Liver (tissue), 8 donors: ENCODE measurements at regions not wholly inside any gene's neighbourhood (a gene's known extent, or its start where the extent isn't known, plus 50 kb on each side); places are given as distances from the start of the nearest gene placed in this dataset.

Experiments
- DNase-seq: peaks from one replicate; pipeline ENCODE4 v3.0.0-alpha.2; 2017; ENCODE audit warnings: low spot score
- H3K27ac ChIP-seq, 2 donors: one replicate each; pipeline ENCODE4 v1.7.0; 2013; ENCODE audit warnings: inconsistent platforms in 2 of 2, low read length in 2 of 2, control low read depth in 1 of 2, low read depth in 1 of 2, mild to moderate bottlenecking in 1 of 2
- H3K27me3 ChIP-seq, 4 donors: one replicate each; pipeline versions ENCODE4 v1.6.1 to v1.7.0; 2013; ENCODE audit warnings: low read length in 3 of 4, inconsistent platforms in 1 of 4, mild to moderate bottlenecking in 1 of 4, moderate library complexity in 1 of 4; ENCODE audit not compliant: control insufficient read depth in 4 of 4, insufficient read depth in 4 of 4
- H3K36me3 ChIP-seq, 4 donors: one replicate each; pipeline versions ENCODE4 v1.6.1 to v1.7.0; 2013; ENCODE audit warnings: low read length in 3 of 4, mild to moderate bottlenecking in 3 of 4, low read depth in 1 of 4, moderate library complexity in 1 of 4; ENCODE audit not compliant: control insufficient read depth in 4 of 4, insufficient read depth in 3 of 4
- H3K4me1 ChIP-seq, 4 donors: one replicate each; pipeline versions ENCODE4 v1.6.1 to v1.7.0; 2013; ENCODE audit warnings: low read length in 3 of 4, mild to moderate bottlenecking in 3 of 4, moderate library complexity in 1 of 4; ENCODE audit not compliant: control insufficient read depth in 4 of 4, insufficient read depth in 4 of 4
- H3K4me3 ChIP-seq, 3 donors: one replicate each; pipeline versions ENCODE4 v1.6.1 to v1.7.0; 2013; ENCODE audit warnings: low read length in 3 of 3, control low read depth in 1 of 3, low read depth in 1 of 3, mild to moderate bottlenecking in 1 of 3
- H3K9ac ChIP-seq, 2 donors: one replicate each; pipeline ENCODE4 v1.7.0; 2013; ENCODE audit warnings: low read length in 2 of 2, mild to moderate bottlenecking in 2 of 2, moderate library complexity in 2 of 2, control low read depth in 1 of 2, low read depth in 1 of 2
- H3K9me3 ChIP-seq, 4 donors: one replicate each; pipeline versions ENCODE4 v1.6.1 to v1.7.0; 2013; ENCODE audit warnings: low read length in 3 of 4; ENCODE audit not compliant: control insufficient read depth in 4 of 4
- EGR1 ChIP-seq, 2 donors: IDR thresholded peaks; 2 replicates each; pipeline ENCODE4 v1.6.1; 2016 to 2018; ENCODE audit warnings: antibody characterized with exemption in 2 of 2, low read depth in 2 of 2
- FOXA1 ChIP-seq: IDR thresholded peaks from 2 replicates; pipeline ENCODE4 v1.6.1; 2016; ENCODE audit warnings: antibody characterized with exemption
- FOXA2 ChIP-seq: IDR thresholded peaks from 2 replicates; pipeline ENCODE4 v1.6.1; 2016; ENCODE audit warnings: antibody characterized with exemption
- GABPA ChIP-seq, 2 donors: IDR thresholded peaks in 1 of 2; conservative IDR thresholded peaks in 1 of 2; 2 replicates each; pipeline ENCODE4 v1.6.1; 2016; ENCODE audit warnings: antibody characterized with exemption in 2 of 2, mild to moderate bottlenecking in 1 of 2, moderate library complexity in 1 of 2
- HNF4A ChIP-seq, 2 donors: conservative IDR thresholded peaks; 2 replicates each; pipeline ENCODE4 v1.6.1; 2016; ENCODE audit warnings: antibody characterized with exemption in 2 of 2, mild to moderate bottlenecking in 2 of 2
- HNF4G ChIP-seq: IDR thresholded peaks from 2 replicates; pipeline ENCODE4 v1.6.1; 2016; ENCODE audit warnings: antibody characterized with exemption
- JUND ChIP-seq, 2 donors: IDR thresholded peaks; 2 replicates each; pipeline ENCODE4 v1.6.1; 2016; ENCODE audit warnings: antibody characterized with exemption in 2 of 2
- MAX ChIP-seq: IDR thresholded peaks from 2 replicates; pipeline ENCODE4 v1.6.1; 2016; ENCODE audit warnings: antibody characterized with exemption
- NR2F2 ChIP-seq: IDR thresholded peaks from 2 replicates; pipeline ENCODE4 v1.6.1; 2016; ENCODE audit warnings: antibody characterized with exemption
- RAD21 ChIP-seq, 2 donors: IDR thresholded peaks; 2 replicates each; pipeline ENCODE4 v1.6.1; 2016; ENCODE audit warnings: antibody characterized with exemption in 2 of 2, mild to moderate bottlenecking in 2 of 2
- TAF1 ChIP-seq: conservative IDR thresholded peaks from 2 replicates; pipeline ENCODE4 v1.6.1; 2016; ENCODE audit warnings: antibody characterized with exemption, mild to moderate bottlenecking
- YY1 ChIP-seq: IDR thresholded peaks from 2 replicates; pipeline ENCODE4 v1.6.1; 2016; ENCODE audit warnings: antibody characterized with exemption, mild to moderate bottlenecking
- WGBS: extraction: QIAGEN DNeasy Blood & Tissue Kit; methylation state at CpG from one replicate; pipeline ENCODE4 v1.1.7; 2013; 5-methylcytosine and 5-hydroxymethylcytosine counted together
- TF ChIP-seq, protein P1 (sequence below): IDR thresholded peaks from 2 replicates; pipeline ENCODE4 v1.6.1; 2016; ENCODE audit warnings: antibody characterized with exemption
- TF ChIP-seq, protein P2 (sequence below): fragments of 150-350 bp; IDR thresholded peaks from 2 replicates; pipeline ENCODE4 v1.5.1; 2017; ENCODE audit warnings: improper control_type of control experiment, low read depth, low read length; ENCODE audit not compliant: missing input control
- donor health status: healthy.
- donor health status: healthy.
- donor health status: healthy.
- donor health status: healthy.
- donor health status: healthy.

DNA sequence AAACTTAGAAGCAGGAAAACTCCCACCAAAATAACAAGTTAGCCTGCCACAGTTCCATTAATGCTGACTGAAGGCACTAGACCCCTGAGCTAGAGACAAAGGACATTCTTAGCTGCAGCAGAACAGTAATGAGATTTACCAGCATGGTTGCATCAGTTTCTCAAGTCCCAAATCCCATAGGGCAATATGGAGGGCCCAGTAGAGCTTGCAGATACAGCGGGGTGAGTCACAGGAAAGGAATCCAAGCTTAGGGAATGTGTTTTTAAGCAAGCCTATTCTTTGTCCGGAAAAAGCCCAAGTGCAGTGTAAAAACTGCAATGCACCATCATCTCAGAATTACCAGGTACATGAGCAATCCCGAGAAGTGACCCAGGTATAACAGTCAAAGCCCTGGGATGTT is 51.3 kb upstream of the EXOC1L start:
- Histone ChIP-seq H3K4me1 (no peaks in the 10 kb centered on the region), H3K27ac (no peak overlapping the region), H3K9ac (no peak overlapping the region), H3K4me3 (no peak overlapping the region), H3K9me3 (no peaks in the 10 kb centered on the region), H3K27me3 (no peaks in the 10 kb centered on the region), H3K36me3 (no peaks in the 10 kb centered on the region)
- WGBS, result 84% methylated on average over 3 of the region's 3 CpGs
- TF ChIP-seq, protein P1, sequence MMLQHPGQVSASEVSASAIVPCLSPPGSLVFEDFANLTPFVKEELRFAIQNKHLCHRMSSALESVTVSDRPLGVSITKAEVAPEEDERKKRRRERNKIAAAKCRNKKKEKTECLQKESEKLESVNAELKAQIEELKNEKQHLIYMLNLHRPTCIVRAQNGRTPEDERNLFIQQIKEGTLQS, result no peak
- TF ChIP-seq, protein P2, sequence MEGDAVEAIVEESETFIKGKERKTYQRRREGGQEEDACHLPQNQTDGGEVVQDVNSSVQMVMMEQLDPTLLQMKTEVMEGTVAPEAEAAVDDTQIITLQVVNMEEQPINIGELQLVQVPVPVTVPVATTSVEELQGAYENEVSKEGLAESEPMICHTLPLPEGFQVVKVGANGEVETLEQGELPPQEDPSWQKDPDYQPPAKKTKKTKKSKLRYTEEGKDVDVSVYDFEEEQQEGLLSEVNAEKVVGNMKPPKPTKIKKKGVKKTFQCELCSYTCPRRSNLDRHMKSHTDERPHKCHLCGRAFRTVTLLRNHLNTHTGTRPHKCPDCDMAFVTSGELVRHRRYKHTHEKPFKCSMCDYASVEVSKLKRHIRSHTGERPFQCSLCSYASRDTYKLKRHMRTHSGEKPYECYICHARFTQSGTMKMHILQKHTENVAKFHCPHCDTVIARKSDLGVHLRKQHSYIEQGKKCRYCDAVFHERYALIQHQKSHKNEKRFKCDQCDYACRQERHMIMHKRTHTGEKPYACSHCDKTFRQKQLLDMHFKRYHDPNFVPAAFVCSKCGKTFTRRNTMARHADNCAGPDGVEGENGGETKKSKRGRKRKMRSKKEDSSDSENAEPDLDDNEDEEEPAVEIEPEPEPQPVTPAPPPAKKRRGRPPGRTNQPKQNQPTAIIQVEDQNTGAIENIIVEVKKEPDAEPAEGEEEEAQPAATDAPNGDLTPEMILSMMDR, result no peak
- no peak for TF ChIP-seq HNF4G
- no peak for TF ChIP-seq EGR1 (IDR thresholded peaks at IDR 0.05; ENCODE audit: low read depth in 2 of 2)
- no peak for TF ChIP-seq GABPA (IDR thresholded peaks at IDR 0.05 in 1 of 2, conservative IDR thresholded peaks at IDR 0.05 in 1 of 2)
- TF ChIP-seq NR2F2, result no peak
- TF ChIP-seq HNF4A (conservative IDR thresholded peaks at IDR 0.05), result no peak
- no peak for TF ChIP-seq FOXA1
- TF ChIP-seq RAD21 (IDR thresholded peaks at IDR 0.05), result no peak
- no peak for TF ChIP-seq YY1
- no peak for TF ChIP-seq TAF1
- TF ChIP-seq MAX, result no peak
- no peak for TF ChIP-seq FOXA2
- TF ChIP-seq JUND (IDR thresholded peaks at IDR 0.05), result no peak
- no peak for DNase-seq
